GM18498 (cell line): ENCODE measurements at regions not wholly inside any gene's neighbourhood (a gene's known extent, or its start where the extent isn't known, plus 50 kb on each side); places are given as distances from the start of the nearest gene placed in this dataset.
"Not testable (repeated sequence)": the region's sequence is repeated elsewhere in the genome, so short reads cannot be mapped to it uniquely, and the experiment has no call there.

ENCODE experiments used
- ATAC-seq: cut with Tn5 transposase; IDR thresholded peaks from one replicate; pipeline ENCODE4 v1.9.1; 2021; ENCODE audit warnings: mild to moderate bottlenecking, moderate library complexity; ENCODE audit not compliant: unreplicated experiment

DNA sequence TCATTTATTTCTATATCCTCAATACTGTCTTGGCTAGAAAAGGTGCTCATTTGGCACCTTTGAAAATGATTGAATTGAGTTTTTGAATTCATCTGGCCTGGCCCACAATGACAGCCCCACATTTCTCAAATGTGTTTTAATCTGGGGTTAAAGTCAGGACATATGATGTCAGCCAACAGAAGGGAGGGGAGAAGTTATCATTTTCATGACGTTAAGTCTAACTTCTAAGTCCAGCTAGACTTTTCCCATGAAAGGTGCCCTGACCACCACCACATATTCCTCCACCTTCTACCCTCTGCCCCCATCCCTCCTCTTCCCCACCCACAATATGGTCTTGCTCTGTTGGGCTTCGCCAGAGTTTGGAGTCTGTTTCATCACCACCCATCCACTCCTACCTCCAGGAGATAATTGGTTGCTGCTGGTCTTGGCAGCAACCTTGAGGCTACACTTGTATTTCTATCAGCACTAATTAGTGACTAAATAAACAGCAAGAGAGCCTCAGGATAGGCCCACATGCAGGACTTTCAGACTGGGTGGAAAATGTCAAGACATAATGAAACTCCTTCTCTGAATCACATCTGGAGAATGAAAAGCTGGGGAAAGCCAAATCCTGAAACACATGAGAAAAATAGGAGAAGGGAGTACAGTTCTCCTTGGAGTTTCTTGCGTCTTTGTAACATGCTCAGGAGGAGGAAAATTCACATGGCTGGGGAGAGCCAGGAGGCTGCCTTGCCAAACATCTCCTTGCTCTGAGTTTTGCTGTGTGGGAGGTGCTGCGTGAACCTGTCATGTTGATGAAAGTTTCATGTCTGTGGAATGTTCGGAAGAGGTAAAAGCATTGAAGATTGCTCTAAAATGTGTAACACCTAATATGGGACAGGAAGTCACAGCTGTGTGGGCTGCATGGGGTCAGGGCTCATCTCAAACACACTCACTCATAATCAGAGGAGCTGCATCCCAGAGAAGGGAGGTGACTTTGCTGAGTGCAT, 544.7 kb upstream of the KLF4 start:
- ATAC-seq = no peak

DNA sequence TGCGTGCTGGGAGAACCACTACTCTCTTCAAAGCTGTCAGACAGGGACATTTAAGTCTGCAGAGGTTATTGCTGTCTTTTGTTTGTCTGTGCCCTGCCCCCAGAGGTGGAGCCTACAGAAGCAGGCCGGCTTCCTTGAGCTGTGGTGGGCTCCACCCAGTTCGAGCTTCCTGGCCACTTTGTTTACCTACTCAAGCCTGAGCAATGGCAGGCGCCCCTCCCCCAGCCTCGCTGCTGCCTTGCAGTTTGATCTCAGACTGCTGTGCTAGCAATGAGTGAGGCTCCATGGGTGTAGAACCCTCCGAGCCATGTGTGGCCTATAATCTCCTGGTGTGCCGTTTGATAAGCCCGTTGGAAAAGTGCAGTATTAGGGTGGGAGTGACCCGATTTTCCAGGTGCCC, 542.5 kb upstream of the KLF4 start:
- not testable (repeated sequence) for ATAC-seq

DNA sequence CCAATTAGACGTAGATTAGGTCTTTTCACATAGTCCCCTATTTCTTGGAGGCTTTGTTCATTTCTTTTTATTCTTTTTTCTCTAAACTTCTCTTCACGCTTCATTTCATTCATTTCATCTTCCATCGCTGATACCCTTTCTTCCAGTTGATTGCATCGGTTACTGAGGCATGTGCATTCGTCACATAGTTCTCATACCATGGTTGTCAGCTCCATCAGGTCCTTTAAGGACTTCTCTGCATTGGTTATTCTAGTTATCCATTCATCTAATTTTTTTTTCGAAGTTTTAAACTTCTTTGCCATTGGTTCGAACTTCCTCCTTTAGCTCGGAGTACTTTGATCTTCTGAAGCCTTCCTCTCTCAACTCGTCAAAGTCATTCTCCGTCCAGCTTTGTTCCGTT, 541.7 kb upstream of the KLF4 start:
- ATAC-seq = not testable (repeated sequence)

DNA sequence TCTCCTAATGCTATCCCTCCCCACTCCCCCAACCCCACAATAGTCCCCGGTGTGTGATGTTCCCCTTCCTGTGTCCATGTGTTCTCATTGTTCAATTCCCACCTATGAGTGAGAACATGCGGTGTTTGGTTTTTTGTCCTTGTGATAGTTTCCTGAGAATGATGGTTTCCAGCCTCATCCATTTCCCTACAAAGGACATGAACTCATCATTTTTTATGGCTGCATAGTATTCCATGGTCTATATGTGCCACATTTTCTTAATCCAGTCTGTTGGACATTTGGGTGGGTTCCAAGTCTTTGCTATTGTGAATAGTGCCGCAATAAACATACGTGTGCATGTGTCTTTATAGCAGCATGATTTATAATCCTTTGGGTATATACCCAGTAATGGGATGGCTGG, 537.1 kb upstream of the KLF4 start:
- not testable (repeated sequence) for ATAC-seq

DNA sequence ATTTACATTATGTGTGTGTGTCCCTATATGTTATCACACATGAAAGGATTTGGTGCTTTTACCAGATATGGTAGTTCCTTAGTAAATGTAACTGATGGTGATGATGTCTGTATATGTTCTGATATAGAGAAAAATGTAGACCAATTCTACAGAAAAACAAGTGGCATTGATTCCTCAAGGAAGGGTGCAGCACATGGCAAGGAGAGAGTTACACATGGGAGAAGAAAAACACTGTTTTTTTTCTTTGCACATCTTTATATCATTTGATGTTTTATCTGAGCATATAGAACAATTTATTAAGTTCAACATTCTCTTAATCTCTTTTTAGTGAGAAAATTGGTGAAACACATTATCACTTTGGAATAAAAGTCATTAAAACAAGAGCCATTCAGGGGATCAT, 535.0 kb upstream of the KLF4 start:
- no peak for ATAC-seq

DNA sequence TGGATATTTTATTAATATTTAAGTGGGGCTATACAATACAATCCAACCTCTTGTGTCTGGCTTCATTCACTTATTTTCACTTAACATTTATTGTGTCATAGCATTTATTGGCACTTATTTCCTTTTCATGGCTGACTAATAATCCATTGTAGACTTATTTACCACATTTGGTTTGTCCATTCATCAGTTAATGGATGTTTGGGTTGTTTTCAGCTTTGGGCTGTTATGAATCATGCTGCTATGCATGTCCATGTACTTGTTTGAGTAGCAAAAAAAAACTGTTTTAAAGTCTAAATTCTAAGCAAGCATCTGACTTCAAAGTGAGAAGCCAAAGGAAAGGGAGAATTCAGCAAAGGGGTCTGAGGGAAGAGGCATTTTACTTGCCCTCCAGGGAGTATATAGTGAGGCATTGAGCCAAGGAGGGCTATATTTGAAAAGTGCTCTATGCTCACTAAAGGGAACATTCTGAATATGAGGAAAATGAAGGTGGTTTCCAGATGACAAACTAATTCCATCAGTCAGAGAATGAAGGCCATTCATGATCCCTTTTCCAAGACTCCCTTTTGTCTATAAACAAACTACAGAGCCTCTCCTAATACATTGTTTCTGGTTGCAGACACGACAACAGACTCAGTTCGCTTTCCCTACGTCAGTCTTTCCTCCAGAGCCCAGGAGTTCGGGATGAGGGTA, 532.8 kb upstream of the KLF4 start:
- no peak for ATAC-seq

DNA sequence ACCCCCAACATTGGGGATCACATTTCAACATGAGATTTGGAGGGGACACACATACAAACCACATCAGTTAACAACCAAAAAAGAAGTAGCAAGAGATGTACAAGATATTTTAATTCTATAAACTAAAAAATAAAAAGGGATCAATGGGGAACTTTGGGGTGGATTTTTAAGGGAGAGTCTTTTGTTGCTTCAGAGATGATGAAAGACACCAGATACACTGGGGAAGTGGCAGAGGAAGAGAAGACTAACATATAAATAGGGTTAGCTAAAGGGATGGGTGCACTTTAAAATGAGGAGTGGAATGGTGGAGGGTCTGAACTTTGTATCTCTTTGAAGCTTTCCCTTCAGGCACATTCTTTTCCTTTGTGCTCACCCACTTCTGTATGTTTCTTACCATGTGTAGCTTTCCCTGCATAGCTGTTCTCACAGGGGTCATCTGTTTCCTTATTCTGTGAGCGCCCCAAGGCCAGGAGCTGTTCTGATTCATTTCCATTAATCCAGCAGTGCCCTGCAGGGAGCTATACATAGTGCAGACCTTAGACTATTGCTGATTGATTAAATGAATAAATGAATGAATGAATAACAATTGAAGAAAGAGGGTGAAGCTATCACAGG, 531.6 kb upstream of the KLF4 start:
- ATAC-seq = no peak

DNA sequence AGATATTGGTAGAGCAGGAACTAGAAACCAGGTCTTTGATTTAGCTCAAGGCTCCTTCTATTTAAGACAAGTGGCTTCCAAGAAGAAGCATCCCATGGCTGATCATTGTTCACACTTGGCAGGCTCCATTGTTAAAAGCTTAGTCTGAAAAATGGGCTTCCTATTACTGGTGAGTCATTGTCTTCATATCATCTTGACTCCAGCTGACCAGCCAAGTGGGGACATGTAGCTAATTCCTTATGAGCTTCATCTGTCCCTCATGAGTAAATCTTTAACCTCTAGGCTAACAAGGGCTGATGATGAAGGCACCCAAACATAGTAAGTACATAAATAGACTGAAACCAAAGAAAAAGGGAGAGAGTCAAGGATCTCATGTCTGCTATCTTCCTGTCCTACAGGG, 530.3 kb upstream of the KLF4 start:
- no peak for ATAC-seq

DNA sequence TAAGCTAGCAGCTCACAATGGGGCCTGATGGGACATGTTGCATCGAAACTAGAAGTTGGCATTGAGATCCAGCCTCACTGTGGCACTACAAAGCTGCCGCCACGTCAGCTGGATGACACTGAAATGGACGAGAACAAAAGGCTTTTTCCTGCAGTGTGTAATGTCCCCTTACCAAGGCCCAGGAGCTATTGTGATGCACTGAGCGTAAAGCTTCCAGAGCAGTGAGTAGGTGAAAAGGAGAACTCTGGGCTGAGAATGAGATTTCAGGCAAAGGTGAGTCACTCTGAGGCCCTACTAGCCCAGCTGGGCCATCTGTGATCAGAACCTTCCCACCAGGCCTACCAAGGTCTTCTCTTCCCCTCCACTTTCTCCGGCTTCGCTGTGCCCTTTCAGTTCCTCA, 528.1 kb upstream of the KLF4 start:
- no peak for ATAC-seq

DNA sequence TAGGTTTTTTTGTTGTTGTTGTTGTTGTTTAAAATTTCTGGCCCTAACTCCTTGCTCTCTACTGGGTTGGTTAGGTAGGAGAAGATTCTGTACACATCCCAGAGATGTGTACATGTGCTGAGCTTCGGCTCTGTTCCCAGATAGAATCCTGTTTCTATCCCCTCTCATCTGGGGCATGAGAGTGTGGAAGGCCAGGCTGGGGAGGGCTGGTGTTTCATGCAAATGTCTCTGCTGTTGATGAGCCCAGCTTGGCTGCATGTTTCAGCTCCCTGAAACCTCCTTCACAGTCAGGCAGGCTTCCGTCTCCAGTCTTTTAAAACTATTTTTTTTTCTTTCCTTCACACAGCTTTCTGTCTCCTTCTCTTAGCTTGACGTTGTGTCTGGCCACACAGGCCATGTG, 526.9 kb upstream of the KLF4 start:
- ATAC-seq = no peak

DNA sequence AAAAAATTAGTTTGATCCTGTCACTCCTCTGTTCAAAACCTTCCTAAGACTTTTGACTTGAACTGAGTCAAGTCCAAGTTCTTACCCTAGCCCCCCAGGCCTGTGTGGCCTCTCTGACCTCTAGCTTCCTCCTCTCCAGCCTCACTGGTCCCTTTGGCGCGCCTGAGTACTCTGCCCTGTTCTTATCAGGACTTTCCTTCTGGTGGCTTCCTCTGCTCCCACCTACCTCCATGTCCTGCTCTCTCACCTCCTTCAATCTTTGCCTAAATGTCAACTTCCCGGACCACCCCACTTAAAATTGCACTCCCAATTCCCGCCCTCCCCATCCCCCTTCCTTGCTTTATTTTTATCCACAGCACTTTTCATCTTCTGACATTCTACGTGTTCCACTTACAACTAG, 526.1 kb upstream of the KLF4 start:
- no peak for ATAC-seq

DNA sequence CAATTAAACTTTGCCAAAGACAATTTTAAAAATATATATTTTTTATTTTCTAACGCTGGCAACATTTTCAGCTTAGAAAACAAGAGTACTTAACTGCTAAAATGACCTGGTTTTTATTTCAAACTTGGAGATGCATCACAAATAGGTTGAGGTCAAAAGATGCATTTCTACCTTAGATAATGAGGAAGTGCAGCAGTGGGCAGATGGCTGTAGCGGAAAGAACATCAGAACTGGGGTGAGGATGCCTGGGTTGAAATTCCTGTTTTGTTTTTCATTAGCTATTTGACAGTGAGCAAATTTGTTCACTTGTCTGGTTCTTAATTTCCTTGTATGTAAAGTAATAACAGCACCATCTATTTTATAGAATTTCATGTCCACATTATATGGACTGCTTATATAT, 524.8 kb upstream of the KLF4 start:
- no peak for ATAC-seq

DNA sequence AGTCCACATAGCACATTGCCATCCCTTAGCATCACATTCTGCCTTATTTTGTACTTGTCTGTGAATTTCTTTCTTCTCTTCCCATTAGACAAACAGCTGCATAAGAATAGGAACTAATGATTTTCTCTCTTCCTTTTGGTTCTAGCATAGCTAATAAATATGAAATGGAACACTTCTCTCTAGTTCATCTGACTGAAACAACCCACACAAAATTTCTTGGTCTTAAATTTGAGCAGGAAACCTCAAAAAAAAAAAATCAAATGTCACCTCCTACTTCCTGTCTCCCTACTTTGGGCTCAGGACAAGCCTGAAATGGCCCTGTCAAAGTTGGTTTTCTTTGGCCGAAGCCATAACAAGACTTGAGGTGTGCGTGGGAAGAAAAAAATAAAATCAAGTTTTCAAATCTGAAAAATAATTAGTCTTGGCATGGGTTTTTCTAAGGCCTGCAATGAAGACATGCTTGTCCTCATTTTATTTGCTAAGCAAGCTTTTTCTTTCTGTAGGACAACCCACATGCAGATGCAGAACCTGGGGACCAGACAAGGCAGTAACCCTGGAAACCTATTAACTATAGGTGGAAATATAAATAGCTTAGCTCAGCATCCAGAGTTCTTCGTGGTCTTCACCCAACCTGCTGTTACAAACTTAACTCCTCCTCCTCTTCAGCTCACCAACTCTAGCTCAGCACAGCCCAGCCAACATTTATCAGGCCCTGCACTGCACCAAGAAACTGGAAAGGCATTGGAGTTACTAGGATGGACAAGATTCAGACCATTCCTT, 523.5 kb upstream of the KLF4 start:
- ATAC-seq = no peak

DNA sequence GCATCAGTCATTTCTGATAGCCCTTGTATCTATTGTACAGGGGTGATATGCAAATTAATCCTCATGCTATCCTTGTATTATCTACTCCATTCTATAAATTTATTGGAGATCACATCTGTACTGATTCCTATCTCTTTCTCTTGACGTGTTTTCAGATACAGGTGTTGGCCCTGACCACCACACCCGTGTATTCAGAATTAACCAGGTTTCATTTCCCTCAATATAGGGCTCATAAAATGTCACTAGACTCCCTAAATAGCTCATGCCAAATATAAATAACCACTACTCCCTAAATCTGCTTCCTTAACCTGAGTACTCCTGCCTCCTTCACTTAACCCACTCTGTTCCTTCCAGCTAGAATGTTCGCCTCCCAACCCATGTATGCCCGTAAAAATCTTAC, 522.8 kb upstream of the KLF4 start:
- ATAC-seq = no peak

DNA sequence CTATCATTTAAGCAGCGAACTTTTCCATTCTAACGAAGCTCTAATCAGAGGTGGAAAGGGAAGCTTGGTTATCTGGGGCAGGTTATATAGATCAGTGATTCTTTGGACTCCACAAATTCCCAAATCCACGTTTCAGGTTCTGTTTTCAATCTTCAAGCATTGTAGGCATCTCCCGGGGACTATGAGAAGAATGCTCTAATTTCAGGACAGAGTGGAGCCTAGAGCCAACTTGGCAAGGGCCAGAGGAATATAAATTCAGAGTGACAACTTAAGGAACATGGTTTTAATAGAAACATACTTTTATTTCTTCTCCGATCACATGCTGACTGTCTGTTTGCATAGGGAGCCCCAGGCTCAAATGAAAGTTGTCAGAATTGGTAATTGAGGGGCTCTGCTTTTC, 514.0 kb upstream of the KLF4 start:
- ATAC-seq = no peak

DNA sequence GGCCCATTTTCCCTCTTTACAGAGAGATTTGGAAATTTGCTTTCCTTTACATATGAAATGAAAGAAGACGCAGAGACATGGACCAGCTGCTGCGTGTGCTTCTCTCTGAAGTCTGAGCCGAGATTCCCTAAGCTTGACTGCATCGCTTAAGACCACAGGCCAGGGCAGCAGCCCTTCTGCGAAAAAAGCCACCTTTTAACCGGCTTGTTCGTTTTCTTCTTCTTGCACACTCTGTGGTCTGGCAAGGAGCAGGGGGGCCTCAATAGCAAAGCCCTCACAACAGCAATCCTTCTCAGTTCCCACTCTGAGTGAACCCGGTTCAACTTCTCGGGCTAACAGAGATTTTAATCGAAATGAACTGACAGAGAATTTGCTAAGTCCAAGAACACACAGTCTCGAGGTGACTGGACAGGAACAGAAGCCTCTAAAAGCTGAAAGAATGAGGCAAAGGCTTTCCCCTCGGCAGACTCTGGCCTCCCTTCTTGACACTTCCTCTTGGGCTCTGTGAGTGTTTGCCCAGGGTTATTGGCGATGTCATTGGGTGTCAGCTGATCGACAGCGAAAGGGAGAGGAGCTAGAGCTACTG, 512.9 kb upstream of the KLF4 start:
- no peak for ATAC-seq

DNA sequence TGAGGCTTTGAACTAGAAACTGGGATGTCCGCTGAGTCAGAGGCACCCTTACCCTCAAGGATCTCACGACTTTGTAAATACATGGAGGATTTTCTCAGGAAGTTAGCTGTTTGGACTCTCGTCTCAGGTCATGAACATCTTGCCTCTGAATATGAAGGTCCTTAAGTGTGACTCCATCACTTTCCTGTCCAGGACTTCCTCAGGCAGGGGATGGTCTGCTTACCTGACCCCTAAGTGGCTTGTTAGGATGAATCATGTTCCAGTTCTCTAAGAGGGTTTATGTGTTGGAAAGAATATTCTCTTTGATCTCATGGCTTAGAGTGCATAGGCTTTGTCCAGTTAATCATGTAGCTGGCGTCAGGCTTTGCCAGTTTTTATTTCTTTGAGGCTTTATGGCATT, 511.7 kb upstream of the KLF4 start:
- no peak for ATAC-seq

DNA sequence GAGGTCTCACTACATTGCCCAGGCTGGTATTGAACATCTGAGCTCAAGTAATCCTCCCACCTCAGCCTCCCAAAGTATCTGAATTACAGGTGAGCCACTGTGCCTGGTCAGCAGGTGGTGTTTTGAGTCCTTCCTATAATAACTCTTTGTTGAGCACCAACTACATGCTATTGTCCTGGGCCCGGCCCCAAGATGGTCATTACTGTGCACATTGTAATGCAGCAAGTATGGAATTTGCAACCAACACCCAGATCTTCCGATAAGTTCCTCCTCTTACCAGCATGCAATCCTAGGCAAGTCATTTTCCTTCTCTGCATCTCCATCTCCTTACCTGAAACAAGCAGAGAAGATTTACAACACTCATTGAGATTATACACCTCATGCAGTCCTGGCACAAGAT, 510.3 kb upstream of the KLF4 start:
- no peak for ATAC-seq

DNA sequence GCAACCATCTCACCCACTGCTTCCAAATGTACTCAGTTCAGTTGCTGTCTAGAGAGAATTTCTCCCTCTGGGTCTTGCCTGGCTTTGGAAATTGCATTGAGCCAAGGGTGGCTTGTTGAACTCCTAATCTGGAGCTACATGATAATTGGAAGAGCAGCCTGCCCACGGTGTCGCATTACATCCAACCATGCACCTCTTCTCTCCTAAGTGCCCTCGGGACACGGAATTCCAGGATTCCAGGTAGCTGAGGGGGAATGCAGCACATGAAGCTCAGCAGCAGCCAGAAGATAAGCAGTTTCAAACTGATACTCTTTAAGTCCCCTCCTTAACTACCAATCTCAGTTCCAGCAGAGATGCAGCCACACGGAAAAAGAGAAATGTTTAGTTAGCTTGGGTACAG, 509.4 kb upstream of the KLF4 start:
- ATAC-seq = no peak

DNA sequence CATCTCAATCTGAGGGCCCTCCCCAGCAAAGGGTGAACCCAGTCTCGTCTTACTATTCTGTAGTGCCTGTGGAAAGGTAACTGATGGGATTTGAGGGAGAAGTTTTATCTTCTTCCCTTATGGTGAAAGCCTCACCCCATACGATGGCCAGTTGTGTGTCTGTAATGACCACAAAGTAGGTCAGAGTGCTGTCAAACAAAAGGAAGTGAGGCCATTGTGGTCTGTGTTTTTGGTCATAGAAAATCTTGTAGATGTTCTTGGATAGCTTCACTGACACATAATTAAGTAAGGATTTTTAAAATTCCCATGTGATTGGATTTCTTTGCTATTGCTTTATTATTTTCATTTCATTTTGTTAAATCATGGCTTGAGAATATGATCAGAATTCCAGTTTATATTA, 505.1 kb upstream of the KLF4 start:
- no peak for ATAC-seq

DNA sequence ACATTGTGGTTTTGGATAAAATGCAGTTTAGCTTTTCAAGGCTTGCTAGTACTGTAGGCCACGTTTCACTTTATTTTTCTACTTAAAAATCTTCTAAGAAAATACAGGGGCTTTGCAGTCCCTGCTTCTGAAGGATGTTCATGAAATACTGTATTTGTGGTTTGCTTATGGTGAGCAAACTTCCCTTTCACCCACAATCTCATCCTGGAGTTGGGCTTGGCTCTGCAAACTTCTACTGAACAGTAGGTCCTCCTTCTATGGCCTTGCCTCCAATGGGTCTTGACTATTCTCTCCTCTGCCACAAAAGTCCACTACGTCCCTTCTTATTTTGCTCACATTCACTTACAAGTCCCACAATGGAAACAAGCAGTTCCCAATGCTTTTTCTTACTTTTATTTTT, 502.7 kb upstream of the KLF4 start:
- no peak for ATAC-seq
